PC-3 (cell line): ENCODE measurements at regions not wholly inside any gene's neighbourhood (a gene's known extent, or its start where the extent isn't known, plus 50 kb on each side); places are given as distances from the start of the nearest gene placed in this dataset.

Experiments
- ATAC-seq: fragments of 200-7000 bp; cut with Tn5 transposase; 2 replicates; pipeline ENCODE4 v1.9.1; 2020; ENCODE audit warnings: mild to moderate bottlenecking, moderate library complexity
- BruUV-seq: library from RNA; stranded (reverse); fragments of 400-500 nt; replicated peaks from 2 replicates; lab custom pipeline; 2021; lab: Mats Ljungman, UMichigan
- CTCF ChIA-PET: fragments of 300-600 bp; sonication (Branson Sonifier 250); formaldehyde crosslinking; loops from one replicate; lab custom pipeline; 2022; ENCODE audit warnings: antibody characterized with exemption; lab: Charles Lee
- POLR2A ChIA-PET: fragments of 300-600 bp; sonication (Branson Sonifier 250); formaldehyde crosslinking; loops from one replicate; lab custom pipeline; 2022; ENCODE audit warnings: antibody characterized with exemption; ENCODE audit not compliant: unreplicated experiment; lab: Charles Lee
- DNase-seq: peaks from one replicate; pipeline ENCODE4 v3.0.0-alpha.2; 2015
- H2AFZ ChIP-seq: fragments of 300-600 bp; sonication (generic); 2 replicates; pipeline ENCODE4 v1.6.0; 2016; ENCODE audit warnings: antibody characterized with exemption, low read length
- H3F3A ChIP-seq: fragments of 300-600 bp; sonication (generic); one replicate; pipeline ENCODE4 v1.6.0; 2017; ENCODE audit warnings: antibody characterized with exemption, low read length, control low read depth, mild to moderate bottlenecking; ENCODE audit not compliant: unreplicated experiment
- H3K27ac ChIP-seq: fragments of 300-600 bp; sonication (generic); 2 replicates; pipeline ENCODE4 v1.5.1; 2016; ENCODE audit warnings: mild to moderate bottlenecking, low read length
- H3K27me3 ChIP-seq: fragments of 300-600 bp; sonication (generic); 2 replicates; pipeline ENCODE4 v1.6.1; 2016; ENCODE audit warnings: low read length, mixed read lengths
- H3K36me3 ChIP-seq: fragments of 300-600 bp; sonication (generic); 2 replicates; pipeline ENCODE4 v1.6.1; 2016; ENCODE audit warnings: low read depth, mixed run types, low read length, mixed read lengths
- H3K4me1 ChIP-seq: fragments of 300-600 bp; sonication (generic); 2 replicates; pipeline ENCODE4 v1.5.1; 2016; ENCODE audit warnings: low read length; ENCODE audit not compliant: insufficient read depth
- H3K4me2 ChIP-seq: fragments of 300-600 bp; sonication (generic); 2 replicates; pipeline ENCODE4 v1.6.0; 2016; ENCODE audit warnings: low read length
- H3K4me3 ChIP-seq: fragments of 300-600 bp; sonication (generic); 2 replicates; pipeline ENCODE4 v1.5.1; 2016; ENCODE audit warnings: mild to moderate bottlenecking, low read length, mixed read lengths
- H3K79me2 ChIP-seq: fragments of 300-600 bp; sonication (generic); 2 replicates; pipeline ENCODE4 v1.6.1; 2017; ENCODE audit warnings: low read length, mixed read lengths
- H3K9ac ChIP-seq: fragments of 300-600 bp; sonication (generic); 2 replicates; pipeline ENCODE4 v1.6.0; 2016; ENCODE audit warnings: mild to moderate bottlenecking, low read length
- H3K9me2 ChIP-seq: fragments of 300-600 bp; sonication (generic); replicated peaks from 2 replicates; pipeline ENCODE4 v1.6.1; 2016; ENCODE audit warnings: mixed run types, low read length, mixed read lengths
- H3K9me3 ChIP-seq: fragments of 300-600 bp; sonication (generic); 2 replicates; pipeline ENCODE4 v1.6.1; 2016; ENCODE audit warnings: low read length, mixed read lengths
- H4K20me1 ChIP-seq: fragments of 300-600 bp; sonication (generic); 2 replicates; pipeline ENCODE4 v1.6.1; 2016; ENCODE audit warnings: low read length, mixed read lengths
- EZH2 ChIP-seq: fragments of 300-600 bp; sonication (generic); IDR thresholded peaks from one replicate; pipeline ENCODE4 v1.6.1; 2017; ENCODE audit warnings: antibody characterized with exemption, mild to moderate bottlenecking, low read length; ENCODE audit not compliant: unreplicated experiment
- EZH2phosphoT487 ChIP-seq: fragments of 300-600 bp; sonication (generic); IDR thresholded peaks from 2 replicates; pipeline ENCODE4 v1.6.1; 2018; ENCODE audit warnings: mild to moderate bottlenecking, antibody characterized with exemption, low read length, borderline replicate concordance
- intact Hi-C: fragments of 100-400 bp; cut with micrococcal nuclease; formaldehyde crosslinking; loops from 2 replicates; pipeline ENCODE4 v1.9.0; 2023
- TF ChIP-seq, protein P1 (sequence below): fragments of 300-600 bp; sonication (generic); conservative IDR thresholded peaks from 2 replicates; pipeline ENCODE4 v1.5.1; 2017; ENCODE audit warnings: antibody characterized with exemption, low read depth, mild to moderate bottlenecking, low read length

DNA sequence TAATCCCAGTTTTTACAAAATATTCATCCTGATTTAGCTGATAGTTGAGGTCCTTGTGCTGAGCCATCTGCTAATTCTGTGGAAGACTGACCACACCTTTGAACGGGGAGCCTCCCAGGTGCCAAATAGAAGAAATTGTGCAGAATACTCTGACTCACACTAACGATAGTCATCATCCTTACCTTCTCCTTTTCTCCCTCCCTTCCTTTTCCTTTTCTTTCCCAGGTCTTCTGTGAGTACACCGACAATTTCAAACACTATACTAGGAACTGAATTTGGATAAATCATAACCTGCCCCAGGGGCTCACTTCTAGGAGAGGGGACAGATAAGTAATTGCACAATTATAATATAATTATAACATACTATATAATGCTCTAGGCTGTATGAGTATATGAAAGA, 73.1 kb upstream of the CTSC start:
- Histone ChIP-seq H3K9ac (peak overlapping the region; percentile 24), H3K4me2 (peak overlapping the region; percentile 72), H3K79me2 (no peaks in the 10 kb centered on the region), H3K9me2 (no peaks in the 10 kb centered on the region), H2AFZ (0 out of 2 replicates have a peak overlapping the region, but pooled peaks have one; percentile 6), H3K9me3 (no peaks in the 10 kb centered on the region), H3K27me3 (no peaks in the 10 kb centered on the region), H3K27ac (peak overlapping the region; percentile 80), H3K36me3 (no peaks in the 10 kb centered on the region), H3K4me3 (peak overlapping the region; percentile 20; the same call in 1 of the 2 replicates), H3K4me1 (peaks cover 45% of the 10 kb centered on the region), H3F3A (no peaks in the 10 kb centered on the region), H4K20me1 (no peaks in the 10 kb centered on the region)
- BruUV-seq, result no TSS peak
- CTCF ChIA-PET, result no interaction called here
- POLR2A ChIA-PET, result no interaction called here
- peak; percentile 81 for DNase-seq
- TF ChIP-seq, protein P1, sequence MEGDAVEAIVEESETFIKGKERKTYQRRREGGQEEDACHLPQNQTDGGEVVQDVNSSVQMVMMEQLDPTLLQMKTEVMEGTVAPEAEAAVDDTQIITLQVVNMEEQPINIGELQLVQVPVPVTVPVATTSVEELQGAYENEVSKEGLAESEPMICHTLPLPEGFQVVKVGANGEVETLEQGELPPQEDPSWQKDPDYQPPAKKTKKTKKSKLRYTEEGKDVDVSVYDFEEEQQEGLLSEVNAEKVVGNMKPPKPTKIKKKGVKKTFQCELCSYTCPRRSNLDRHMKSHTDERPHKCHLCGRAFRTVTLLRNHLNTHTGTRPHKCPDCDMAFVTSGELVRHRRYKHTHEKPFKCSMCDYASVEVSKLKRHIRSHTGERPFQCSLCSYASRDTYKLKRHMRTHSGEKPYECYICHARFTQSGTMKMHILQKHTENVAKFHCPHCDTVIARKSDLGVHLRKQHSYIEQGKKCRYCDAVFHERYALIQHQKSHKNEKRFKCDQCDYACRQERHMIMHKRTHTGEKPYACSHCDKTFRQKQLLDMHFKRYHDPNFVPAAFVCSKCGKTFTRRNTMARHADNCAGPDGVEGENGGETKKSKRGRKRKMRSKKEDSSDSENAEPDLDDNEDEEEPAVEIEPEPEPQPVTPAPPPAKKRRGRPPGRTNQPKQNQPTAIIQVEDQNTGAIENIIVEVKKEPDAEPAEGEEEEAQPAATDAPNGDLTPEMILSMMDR, result no peak
- TF ChIP-seq EZH2 (no peak), EZH2phosphoT487 (no peak)
- intact Hi-C loops, result no loop called here
- peak; percentile 79 for ATAC-seq

DNA sequence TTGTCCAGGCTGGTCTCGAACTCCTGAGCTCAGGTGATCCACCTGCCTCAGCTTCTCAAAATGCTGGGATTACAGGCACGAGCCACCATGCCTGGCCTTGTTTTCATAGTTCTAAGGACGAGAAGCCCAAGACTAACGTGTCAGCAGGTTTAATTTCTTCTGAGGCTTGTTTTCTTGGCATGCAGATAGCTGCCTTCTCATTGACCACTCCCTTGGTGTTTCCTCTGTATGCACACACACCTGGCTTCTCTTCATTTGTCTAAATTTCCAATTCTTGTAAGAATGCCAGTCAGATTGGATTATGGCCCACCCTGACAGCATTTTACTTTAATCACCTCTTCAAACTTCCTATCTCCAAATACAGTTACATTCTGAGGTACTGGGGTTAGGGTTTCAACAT, 72.5 kb upstream of the CTSC start:
- DNase-seq, result no peak
- Histone ChIP-seq H3K36me3 (no peaks in the 10 kb centered on the region), H3K79me2 (no peaks in the 10 kb centered on the region), H3F3A (no peaks in the 10 kb centered on the region), H3K27ac (peak overlapping the region; percentile 80), H3K4me3 (peak overlapping the region; percentile 20; the same call in 1 of the 2 replicates), H2AFZ (no peak overlapping the region), H3K9me2 (no peaks in the 10 kb centered on the region), H3K9ac (no peak overlapping the region), H3K4me2 (peak overlapping the region; percentile 72), H3K4me1 (peaks cover 39% of the 10 kb centered on the region), H4K20me1 (no peaks in the 10 kb centered on the region), H3K27me3 (no peaks in the 10 kb centered on the region), H3K9me3 (no peaks in the 10 kb centered on the region)
- intact Hi-C loops, result no loop called here
- BruUV-seq, result no TSS peak
- ChIA-PET POLR2A (no interaction called here), CTCF (no interaction called here)
- TF ChIP-seq, protein P1, result no peak
- no peak for TF ChIP-seq EZH2
- no peak for TF ChIP-seq EZH2phosphoT487
- ATAC-seq, result no peak

DNA sequence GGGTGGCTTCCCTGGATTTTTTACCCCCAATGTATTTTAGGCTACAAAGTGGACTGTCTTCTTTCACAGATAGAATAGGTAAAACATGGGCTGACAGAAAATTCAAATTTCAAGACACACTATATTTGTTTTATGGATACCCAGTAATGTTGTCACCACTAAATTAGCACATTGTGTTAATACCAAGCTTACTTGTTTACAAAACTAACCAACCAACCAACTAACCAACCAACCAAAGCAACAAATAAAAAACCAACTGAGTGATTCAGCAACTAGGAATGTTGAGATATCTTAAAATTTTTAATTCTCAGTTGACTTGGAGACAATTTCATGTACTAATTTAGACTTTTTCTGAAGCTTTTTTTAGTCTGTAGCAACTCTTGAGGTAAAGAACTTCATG, 69.3 kb upstream of the CTSC start:
- no peaks in the 10 kb centered on the region for H3F3A ChIP-seq
- no peak for DNase-seq

More for the DNA sequence above, 69.3 kb upstream of the CTSC start:
- ATAC-seq, result no peak
- Histone ChIP-seq H3K9me2 (no peaks in the 10 kb centered on the region), H2AFZ (no peak overlapping the region), H3K27me3 (no peaks in the 10 kb centered on the region), H3K9me3 (no peaks in the 10 kb centered on the region), H3K4me1 (peaks cover 41% of the 10 kb centered on the region), H3K36me3 (no peaks in the 10 kb centered on the region), H4K20me1 (no peaks in the 10 kb centered on the region), H3K9ac (no peak overlapping the region), H3K27ac (no peak overlapping the region), H3K79me2 (no peaks in the 10 kb centered on the region), H3K4me2 (no peak overlapping the region), H3K4me3 (no peak overlapping the region)
- CTCF ChIA-PET, result interaction anchor here (0.6 kb wide), 1 partner anchor 261 kb away, joined by 6 read pairs; no protein-coding TSS in a partner anchor
- POLR2A ChIA-PET, result no interaction called here
- TF ChIP-seq, protein P1, result no peak
- TF ChIP-seq EZH2phosphoT487 (no peak), EZH2 (no peak)
- BruUV-seq, result no TSS peak
- intact Hi-C loops, result no loop called here
